Panc1 (cell line): ENCODE measurements at regions not wholly inside any gene's neighbourhood (a gene's known extent, or its start where the extent isn't known, plus 50 kb on each side); places are given as distances from the start of the nearest gene placed in this dataset.

ENCODE experiments used
- POLR2AphosphoS5 ChIP-seq: IDR thresholded peaks from 2 replicates; pipeline ENCODE4 v1.6.1; 2012; ENCODE audit warnings: mild to moderate bottlenecking, low read depth, low read length, moderate library complexity
- REST ChIP-seq, 2 experiments: IDR thresholded peaks; 2 replicates each; pipeline ENCODE4 v1.6.1; 2011 to 2012; ENCODE audit warnings: low read depth in 2 of 2, control low read depth in 1 of 2, low read length in 1 of 2, mild to moderate bottlenecking in 1 of 2, moderate library complexity in 1 of 2; ENCODE audit not compliant: insufficient read depth in 1 of 2
- SIN3A ChIP-seq: IDR thresholded peaks from 2 replicates; pipeline ENCODE4 v1.6.1; 2012; ENCODE audit warnings: low read depth, mild to moderate bottlenecking, low read length, moderate library complexity, borderline replicate concordance; ENCODE audit not compliant: insufficient read depth
- TCF7L2 ChIP-seq: IDR thresholded peaks from 2 replicates; pipeline ENCODE4 v1.6.1; 2011; ENCODE audit warnings: mild to moderate bottlenecking, low read depth, low read length, inconsistent platforms
- TF ChIP-seq, protein P1 (sequence below): fragments of 450-650 bp; IDR thresholded peaks from 2 replicates; pipeline ENCODE4 v1.5.1; 2017; ENCODE audit warnings: mild to moderate bottlenecking

DNA sequence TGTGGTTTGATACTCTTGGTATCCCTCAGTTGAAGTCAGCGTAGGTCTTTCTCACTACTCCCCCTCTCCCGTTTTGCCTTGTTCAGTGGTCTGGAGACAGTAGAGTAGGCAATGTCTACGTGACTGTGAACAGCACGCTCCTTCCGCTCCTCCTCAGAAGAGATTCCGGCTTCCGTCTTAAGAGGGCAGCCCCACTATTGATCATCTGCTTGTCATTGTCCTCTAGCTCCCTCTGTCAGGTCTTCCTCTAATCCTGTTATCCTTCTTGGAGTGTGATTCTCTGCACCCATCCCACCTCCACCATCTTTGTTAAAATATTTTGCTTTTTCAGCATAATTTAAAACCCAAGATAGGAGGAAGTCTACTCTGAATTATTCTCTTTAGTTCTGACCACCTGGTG, 129.9 kb upstream of the KCNK2 start:
- TF ChIP-seq, protein P1, sequence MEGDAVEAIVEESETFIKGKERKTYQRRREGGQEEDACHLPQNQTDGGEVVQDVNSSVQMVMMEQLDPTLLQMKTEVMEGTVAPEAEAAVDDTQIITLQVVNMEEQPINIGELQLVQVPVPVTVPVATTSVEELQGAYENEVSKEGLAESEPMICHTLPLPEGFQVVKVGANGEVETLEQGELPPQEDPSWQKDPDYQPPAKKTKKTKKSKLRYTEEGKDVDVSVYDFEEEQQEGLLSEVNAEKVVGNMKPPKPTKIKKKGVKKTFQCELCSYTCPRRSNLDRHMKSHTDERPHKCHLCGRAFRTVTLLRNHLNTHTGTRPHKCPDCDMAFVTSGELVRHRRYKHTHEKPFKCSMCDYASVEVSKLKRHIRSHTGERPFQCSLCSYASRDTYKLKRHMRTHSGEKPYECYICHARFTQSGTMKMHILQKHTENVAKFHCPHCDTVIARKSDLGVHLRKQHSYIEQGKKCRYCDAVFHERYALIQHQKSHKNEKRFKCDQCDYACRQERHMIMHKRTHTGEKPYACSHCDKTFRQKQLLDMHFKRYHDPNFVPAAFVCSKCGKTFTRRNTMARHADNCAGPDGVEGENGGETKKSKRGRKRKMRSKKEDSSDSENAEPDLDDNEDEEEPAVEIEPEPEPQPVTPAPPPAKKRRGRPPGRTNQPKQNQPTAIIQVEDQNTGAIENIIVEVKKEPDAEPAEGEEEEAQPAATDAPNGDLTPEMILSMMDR: peak; percentile 13
- TF ChIP-seq POLR2AphosphoS5 (no peak), REST (IDR thresholded peaks at IDR 0.05; ENCODE audit: insufficient read depth in 1 of 2, low read depth in 2 of 2, low read length in 1 of 2) (no peak), SIN3A (no peak), TCF7L2 (no peak)
